Lung (tissue), 11 donors: ENCODE measurements at regions not wholly inside any gene's neighbourhood (a gene's known extent, or its start where the extent isn't known, plus 50 kb on each side); places are given as distances from the start of the nearest gene placed in this dataset.

Experiments
- ATAC-seq: fragments of 200-7000 bp; cut with Tn5 transposase; one replicate; pipeline ENCODE4 v1.9.1; 2020; ENCODE audit warnings: moderate number of reproducible peaks; ENCODE audit not compliant: insufficient read depth, low FRiP score
- DNase-seq, 3 donors: peaks; one replicate each; pipeline ENCODE4 v3.0.0-alpha.2; 2013 to 2017
- H3K27ac ChIP-seq, 2 donors: one replicate each; pipeline ENCODE4 v1.5.1; 2013; ENCODE audit warnings: mild to moderate bottlenecking in 2 of 2, moderate library complexity in 2 of 2, control low read depth in 1 of 2, inconsistent platforms in 1 of 2, low read depth in 1 of 2, low read length in 1 of 2
- H3K27me3 ChIP-seq, 3 donors: one replicate each; pipeline ENCODE4 v1.5.1; 2013; ENCODE audit warnings: low read length in 2 of 3; ENCODE audit not compliant: control insufficient read depth in 3 of 3, insufficient read depth in 3 of 3
- H3K36me3 ChIP-seq, 4 donors: one replicate each; pipeline ENCODE4 v1.5.1; 2013; ENCODE audit warnings: low read length in 4 of 4, mild to moderate bottlenecking in 1 of 4, moderate library complexity in 1 of 4; ENCODE audit not compliant: control insufficient read depth in 4 of 4, insufficient read depth in 4 of 4
- H3K4me1 ChIP-seq, 5 donors: one replicate each; pipeline ENCODE4 v1.5.1; 2013; ENCODE audit warnings: low read length in 5 of 5, mild to moderate bottlenecking in 2 of 5, moderate library complexity in 1 of 5; ENCODE audit not compliant: control insufficient read depth in 5 of 5, insufficient read depth in 5 of 5
- H3K4me3 ChIP-seq: one replicate; pipeline ENCODE4 v1.5.1; 2013; ENCODE audit warnings: mild to moderate bottlenecking, control low read depth, moderate library complexity
- H3K9ac ChIP-seq, 2 donors: one replicate each; pipeline ENCODE4 v1.5.1; 2013; ENCODE audit warnings: low read length in 2 of 2, control low read depth in 1 of 2; ENCODE audit not compliant: insufficient read depth in 1 of 2
- H3K9me3 ChIP-seq, 4 donors: one replicate each; pipeline ENCODE4 v1.5.1; 2013; ENCODE audit warnings: low read length in 3 of 4, mild to moderate bottlenecking in 1 of 4, moderate library complexity in 1 of 4; ENCODE audit not compliant: control insufficient read depth in 4 of 4, insufficient read depth in 3 of 4
- CTCF ChIP-seq: IDR thresholded peaks from 2 replicates; pipeline ENCODE4 v1.5.1; 2012; ENCODE audit warnings: mild to moderate bottlenecking; ENCODE audit errors: control extremely low read depth, extremely low read depth
- WGBS, 2 donors: extraction: QIAGEN DNeasy Blood & Tissue Kit; methylation state at CpG; one replicate each; pipeline ENCODE4 v1.1.7; 2013; 5-methylcytosine and 5-hydroxymethylcytosine counted together
- donor health status: control.
- donor health status: control.
- donor health status: Bipolar disorder and iron deficiency.
- donor health status: healthy.
- donor health status: DM: yes; HTN: yes; CAD: no.

GRCh38 chrX:51192104-51192503, 140.5 kb upstream of the NUDT10 start:
- Histone ChIP-seq H3K36me3 (no peaks in the 10 kb centered on the region), H3K4me3 (no peak overlapping the region), H3K27me3 (no peaks in the 10 kb centered on the region), H3K9ac (no peak overlapping the region), H3K27ac (no peak overlapping the region), H3K4me1 (no peaks in the 10 kb centered on the region), H3K9me3 (peaks cover 0 to 17% (median 0%) of the 10 kb centered on the region in 4 donors)
- no peak for DNase-seq
- TF ChIP-seq CTCF, result no peak
- no peak for ATAC-seq
- 72 to 80% methylated on average over 1 of the region's 1 CpG for WGBS, 2 donors

GRCh38 chrX:51215266-51215665, 117.4 kb upstream of the NUDT10 start:
- H3K27ac ChIP-seq, result no peak overlapping the region
- 62 to 78% methylated on average over 4 of the region's 4 CpGs for WGBS, 2 donors
- no peak overlapping the region for H3K9ac ChIP-seq
- H3K4me3 ChIP-seq, result no peak overlapping the region
- no peaks in the 10 kb centered on the region for H3K9me3 ChIP-seq
- H3K36me3 ChIP-seq, result no peaks in the 10 kb centered on the region
- ATAC-seq, result no peak
- no peak for TF ChIP-seq CTCF
- DNase-seq, result peak in 1 of 3 donors; percentile 3
- H3K4me1 ChIP-seq, result no peaks in the 10 kb centered on the region
- H3K27me3 ChIP-seq, result no peaks in the 10 kb centered on the region

GRCh38 chrX:51215856-51216255, 116.8 kb upstream of the NUDT10 start:
- H3K9me3 ChIP-seq, result no peaks in the 10 kb centered on the region
- H3K27ac ChIP-seq, result no peak overlapping the region
- ATAC-seq (no peak), DNase-seq (no peak)
- H3K4me1 ChIP-seq, result no peaks in the 10 kb centered on the region
- H3K27me3 ChIP-seq, result no peaks in the 10 kb centered on the region
- H3K9ac ChIP-seq, result no peak overlapping the region
- no peak for TF ChIP-seq CTCF
- H3K36me3 ChIP-seq, result no peaks in the 10 kb centered on the region
- no peak overlapping the region for H3K4me3 ChIP-seq
- 74 to 95% methylated on average over 2 of the region's 2 CpGs for WGBS, 2 donors

- Histone ChIP-seq H3K4me3 (no peak overlapping the region), H3K36me3 (no peaks in the 10 kb centered on the region), H3K27ac (no peak overlapping the region), H3K9me3 (peaks cover 0 to 12% (median 4%) of the 10 kb centered on the region in 4 donors), H3K4me1 (no peaks in the 10 kb centered on the region), H3K9ac (no peak overlapping the region), H3K27me3 (no peaks in the 10 kb centered on the region)
- 69 to 91% methylated on average over 4 of the region's 4 CpGs for WGBS, 2 donors
- no peak for ATAC-seq
- no peak for DNase-seq
- TF ChIP-seq CTCF, result no peak
Observed at GRCh38 chrX:51242212-51242611, 90.4 kb upstream of the NUDT10 start.
